ENCODE measurements at regions not wholly inside any gene's neighbourhood (a gene's known extent, or its start where the extent isn't known, plus 50 kb on each side); places are given as distances from the start of the nearest gene placed in this dataset.

DNA sequence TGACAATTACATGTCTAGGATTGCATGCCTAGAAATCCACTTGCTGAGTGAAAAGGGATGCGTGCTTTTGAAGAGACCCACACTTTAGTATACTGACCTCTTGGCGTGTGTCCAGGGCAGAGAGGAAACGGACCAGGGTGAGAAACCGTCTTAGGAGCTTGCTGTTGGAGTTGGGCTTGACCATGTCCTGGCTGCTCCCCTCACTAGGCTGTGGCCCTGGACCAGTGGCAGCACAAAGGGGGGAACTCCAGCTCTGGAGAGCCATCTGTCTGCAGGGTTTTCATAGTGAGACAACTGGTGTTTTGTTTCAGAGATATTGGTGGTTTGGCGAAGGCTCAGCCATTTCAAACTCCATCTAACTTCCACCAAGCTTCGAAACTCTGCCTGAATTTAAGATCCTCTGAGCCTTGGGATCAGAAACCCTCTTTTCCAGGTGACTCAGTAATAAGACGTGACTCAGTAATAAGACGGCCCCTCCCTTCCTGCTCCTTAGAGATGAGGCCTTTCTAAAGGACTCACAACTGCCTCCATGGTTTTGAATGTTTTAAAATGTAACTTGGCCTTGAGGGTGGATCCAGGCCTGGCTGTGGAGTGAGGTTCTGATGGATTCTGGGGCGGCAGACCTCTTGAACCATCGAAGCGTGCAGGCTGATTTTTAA, 165.8 kb downstream of the MELK start:
- peak; percentile 23 for DNase-seq (ENCODE audit: low read depth)
- TF ChIP-seq, protein P1, sequence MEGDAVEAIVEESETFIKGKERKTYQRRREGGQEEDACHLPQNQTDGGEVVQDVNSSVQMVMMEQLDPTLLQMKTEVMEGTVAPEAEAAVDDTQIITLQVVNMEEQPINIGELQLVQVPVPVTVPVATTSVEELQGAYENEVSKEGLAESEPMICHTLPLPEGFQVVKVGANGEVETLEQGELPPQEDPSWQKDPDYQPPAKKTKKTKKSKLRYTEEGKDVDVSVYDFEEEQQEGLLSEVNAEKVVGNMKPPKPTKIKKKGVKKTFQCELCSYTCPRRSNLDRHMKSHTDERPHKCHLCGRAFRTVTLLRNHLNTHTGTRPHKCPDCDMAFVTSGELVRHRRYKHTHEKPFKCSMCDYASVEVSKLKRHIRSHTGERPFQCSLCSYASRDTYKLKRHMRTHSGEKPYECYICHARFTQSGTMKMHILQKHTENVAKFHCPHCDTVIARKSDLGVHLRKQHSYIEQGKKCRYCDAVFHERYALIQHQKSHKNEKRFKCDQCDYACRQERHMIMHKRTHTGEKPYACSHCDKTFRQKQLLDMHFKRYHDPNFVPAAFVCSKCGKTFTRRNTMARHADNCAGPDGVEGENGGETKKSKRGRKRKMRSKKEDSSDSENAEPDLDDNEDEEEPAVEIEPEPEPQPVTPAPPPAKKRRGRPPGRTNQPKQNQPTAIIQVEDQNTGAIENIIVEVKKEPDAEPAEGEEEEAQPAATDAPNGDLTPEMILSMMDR (IDR thresholded peaks at IDR 0.05; ENCODE audit: insufficient read depth, low read depth, low read length): no peak
- no peak overlapping the region for H3K4me3 ChIP-seq (ENCODE audit: low read depth, low read length)

GRCh38 chr9:36739373-36740116, 166.8 kb downstream of the MELK start:
- TF ChIP-seq, protein P1 (IDR thresholded peaks at IDR 0.05; ENCODE audit: insufficient read depth, low read depth, low read length): no peak
- no peak overlapping the region for H3K4me3 ChIP-seq (ENCODE audit: low read depth, low read length)
- DNase-seq (ENCODE audit: low read depth): no peak

DNA sequence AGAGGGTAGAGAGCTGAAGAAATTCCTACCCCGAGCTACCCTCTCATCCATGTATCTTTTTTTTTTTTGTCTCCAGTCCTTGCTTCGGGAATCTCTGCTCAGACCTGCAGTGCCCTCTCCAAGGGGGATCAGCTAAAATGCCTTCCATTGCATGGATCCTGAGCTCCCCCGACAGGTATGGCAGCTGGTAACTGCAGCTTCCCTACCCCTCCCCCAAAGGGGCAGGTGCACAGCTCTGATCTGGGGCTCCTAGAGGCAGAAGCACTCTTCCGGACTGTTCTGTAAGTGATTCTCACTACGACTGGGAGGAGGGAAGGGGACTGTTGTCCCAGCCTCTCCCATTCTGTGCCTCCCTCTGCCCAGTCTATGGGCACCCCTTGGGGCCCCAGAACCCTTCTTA, 169.6 kb downstream of the MELK start:
- TF ChIP-seq, protein P1 (IDR thresholded peaks at IDR 0.05; ENCODE audit: insufficient read depth, low read depth, low read length): no peak
- DNase-seq (ENCODE audit: low read depth): no peak
- no peak overlapping the region for H3K4me3 ChIP-seq (ENCODE audit: low read depth, low read length)

- TF ChIP-seq, protein P1 (IDR thresholded peaks at IDR 0.05; ENCODE audit: insufficient read depth, low read depth, low read length): no peak
- no peak for DNase-seq (ENCODE audit: low read depth)
- H3K4me3 ChIP-seq (ENCODE audit: low read depth, low read length): no peak overlapping the region
Measured at GRCh38 chr9:36744678-36745077, 172.0 kb downstream of the MELK start.

- no peak overlapping the region for H3K4me3 ChIP-seq (ENCODE audit: low read depth, low read length)
- no peak for DNase-seq (ENCODE audit: low read depth)
- TF ChIP-seq, protein P1 (IDR thresholded peaks at IDR 0.05; ENCODE audit: insufficient read depth, low read depth, low read length): no peak
Measured at GRCh38 chr9:36745977-36746376, 173.3 kb downstream of the MELK start.

DNA sequence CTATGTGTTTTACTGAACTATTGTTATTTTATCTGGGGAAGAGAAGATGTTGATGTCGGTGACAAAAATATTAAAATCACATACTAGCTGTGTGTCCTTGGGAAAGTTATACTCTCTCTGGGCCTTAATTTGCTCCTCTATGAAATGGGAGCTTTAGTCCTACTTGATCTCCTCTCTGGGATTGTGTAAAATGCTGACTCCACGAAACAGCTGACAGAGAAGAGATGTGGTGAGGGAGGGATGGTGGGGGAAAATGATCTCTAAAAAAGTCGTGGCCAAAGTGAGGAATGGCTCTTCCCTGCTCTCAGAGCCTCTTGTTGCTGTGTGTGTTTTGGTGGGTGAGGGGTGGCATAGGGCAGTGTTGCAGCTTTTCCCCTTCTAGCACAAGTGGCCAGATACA, 173.7 kb downstream of the MELK start:
- TF ChIP-seq, protein P1 (IDR thresholded peaks at IDR 0.05; ENCODE audit: insufficient read depth, low read depth, low read length): no peak
- DNase-seq (ENCODE audit: low read depth): no peak
- H3K4me3 ChIP-seq (ENCODE audit: low read depth, low read length): no peak overlapping the region
